Right lobe of liver (tissue), 6 donors: ENCODE measurements at regions not wholly inside any gene's neighbourhood (a gene's known extent, or its start where the extent isn't known, plus 50 kb on each side); places are given as distances from the start of the nearest gene placed in this dataset.
"Not testable (repeated sequence)": the region's sequence is repeated elsewhere in the genome, so short reads cannot be mapped to it uniquely, and the experiment has no call there.

Experiments used
- ATAC-seq, 4 donors: fragments of 200-7000 bp; cut with Tn5 transposase; one replicate each; pipeline ENCODE4 v1.9.1; 2020; ENCODE audit warnings: mild to moderate bottlenecking in 4 of 4, moderate library complexity in 4 of 4
- DNase-seq, 3 donors: peaks; one replicate each; pipeline ENCODE4 v3.0.0-alpha.2; 2020
- H3K27ac ChIP-seq, 3 donors: fragments of 200-600 bp; one replicate each; pipeline ENCODE4 v1.8.0; 2022
- H3K27me3 ChIP-seq, 2 donors: fragments of 200-600 bp; one replicate each; pipeline ENCODE4 v1.8.0; 2022
- H3K36me3 ChIP-seq, 4 donors: fragments of 200-600 bp; sonication (generic) in 1 of 4; one replicate each; pipeline versions ENCODE4 v1.5.1 to v1.8.0; 2017 to 2022; ENCODE audit warnings: control low read depth in 1 of 4
- H3K4me1 ChIP-seq, 4 donors: fragments of 200-600 bp; sonication (generic) in 1 of 4; one replicate each; pipeline versions ENCODE4 v1.5.1 to v1.8.0; 2017 to 2022; ENCODE audit warnings: control low read depth in 1 of 4
- H3K4me3 ChIP-seq, 3 donors: fragments of 200-600 bp; one replicate each; pipeline ENCODE4 v1.8.0; 2022
- H3K9me3 ChIP-seq, 4 donors: fragments of 200-600 bp; sonication (generic) in 1 of 4; one replicate each; pipeline versions ENCODE4 v1.5.1 to v1.8.0; 2017 to 2022; ENCODE audit warnings: control low read depth in 1 of 4
- POLR2A ChIP-seq: fragments of 450-650 bp; IDR thresholded peaks from one replicate; pipeline ENCODE4 v1.6.1; 2017; ENCODE audit warnings: antibody characterized with exemption, mild to moderate bottlenecking
- WGBS: methylation state at CpG from one replicate; pipeline ENCODE4 v1.1.6; 2018; ENCODE audit warnings: low coverage, low lambda C conversion rate; ENCODE audit not compliant: insufficient coverage; ENCODE audit errors: missing lambda C conversion rate; 5-methylcytosine and 5-hydroxymethylcytosine counted together
- intact Hi-C, 2 donors: fragments of 100-400 bp; cut with DNase I; formaldehyde crosslinking; loops; one replicate each; pipeline versions ENCODE4 v1.11.2 to v1.14.1; 2022
- TF ChIP-seq, protein P1 (sequence below), 4 donors: fragments of 200-600 bp in 3 of 4; fragments of 450-650 bp in 1 of 4; IDR thresholded peaks; one replicate each; pipeline versions ENCODE4 v1.5.1 to v1.8.0; 2016 to 2022; ENCODE audit warnings: antibody characterized with exemption in 4 of 4, mild to moderate bottlenecking in 2 of 4
- donor health status: DM: no; HTN: yes; CAD: no.
- donor health status: DM: no; HTN: no; CAD: no.
- donor health status: DM: no; HTN: no; CAD: no.
- donor health status: DM: no; HTN: yes; CAD: no.
- donor health status: DM: no; HTN: yes; CAD: no.

DNA sequence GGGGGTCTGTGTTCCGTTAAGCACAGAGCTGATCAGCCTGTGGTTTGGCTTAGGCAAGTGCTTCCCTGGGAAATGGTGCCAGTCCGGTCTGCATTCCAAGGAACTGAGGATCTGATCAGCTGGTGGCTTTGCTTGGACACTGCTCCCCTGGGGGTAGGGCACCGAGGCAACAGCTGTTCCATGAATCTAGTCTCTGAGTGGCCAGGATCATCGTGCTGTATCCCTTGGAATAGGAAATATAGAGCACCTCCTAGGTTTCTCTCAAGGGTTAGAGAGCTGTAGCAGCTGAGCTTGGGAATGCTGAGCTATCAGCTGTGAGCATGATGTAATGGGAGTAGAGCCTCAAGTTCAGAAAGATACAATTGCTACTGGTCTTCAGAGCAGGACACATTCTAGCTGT lies 863.9 kb downstream of the RAPGEF2 start:
- no CpG with 5 or more reads among the region's 4 CpGs for WGBS
- Histone ChIP-seq H3K9me3 (no peaks in the 10 kb centered on the region), H3K4me3 (no peak overlapping the region), H3K4me1 (no peaks in the 10 kb centered on the region), H3K36me3 (no peaks in the 10 kb centered on the region), H3K27me3 (no peaks in the 10 kb centered on the region), H3K27ac (no peak overlapping the region)
- DNase-seq (no peak), ATAC-seq (no peak)
- TF ChIP-seq, protein P1, sequence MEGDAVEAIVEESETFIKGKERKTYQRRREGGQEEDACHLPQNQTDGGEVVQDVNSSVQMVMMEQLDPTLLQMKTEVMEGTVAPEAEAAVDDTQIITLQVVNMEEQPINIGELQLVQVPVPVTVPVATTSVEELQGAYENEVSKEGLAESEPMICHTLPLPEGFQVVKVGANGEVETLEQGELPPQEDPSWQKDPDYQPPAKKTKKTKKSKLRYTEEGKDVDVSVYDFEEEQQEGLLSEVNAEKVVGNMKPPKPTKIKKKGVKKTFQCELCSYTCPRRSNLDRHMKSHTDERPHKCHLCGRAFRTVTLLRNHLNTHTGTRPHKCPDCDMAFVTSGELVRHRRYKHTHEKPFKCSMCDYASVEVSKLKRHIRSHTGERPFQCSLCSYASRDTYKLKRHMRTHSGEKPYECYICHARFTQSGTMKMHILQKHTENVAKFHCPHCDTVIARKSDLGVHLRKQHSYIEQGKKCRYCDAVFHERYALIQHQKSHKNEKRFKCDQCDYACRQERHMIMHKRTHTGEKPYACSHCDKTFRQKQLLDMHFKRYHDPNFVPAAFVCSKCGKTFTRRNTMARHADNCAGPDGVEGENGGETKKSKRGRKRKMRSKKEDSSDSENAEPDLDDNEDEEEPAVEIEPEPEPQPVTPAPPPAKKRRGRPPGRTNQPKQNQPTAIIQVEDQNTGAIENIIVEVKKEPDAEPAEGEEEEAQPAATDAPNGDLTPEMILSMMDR (IDR thresholded peaks at IDR 0.05) = no peak
- TF ChIP-seq POLR2A = no peak
- intact Hi-C loops = no loop called here

DNA sequence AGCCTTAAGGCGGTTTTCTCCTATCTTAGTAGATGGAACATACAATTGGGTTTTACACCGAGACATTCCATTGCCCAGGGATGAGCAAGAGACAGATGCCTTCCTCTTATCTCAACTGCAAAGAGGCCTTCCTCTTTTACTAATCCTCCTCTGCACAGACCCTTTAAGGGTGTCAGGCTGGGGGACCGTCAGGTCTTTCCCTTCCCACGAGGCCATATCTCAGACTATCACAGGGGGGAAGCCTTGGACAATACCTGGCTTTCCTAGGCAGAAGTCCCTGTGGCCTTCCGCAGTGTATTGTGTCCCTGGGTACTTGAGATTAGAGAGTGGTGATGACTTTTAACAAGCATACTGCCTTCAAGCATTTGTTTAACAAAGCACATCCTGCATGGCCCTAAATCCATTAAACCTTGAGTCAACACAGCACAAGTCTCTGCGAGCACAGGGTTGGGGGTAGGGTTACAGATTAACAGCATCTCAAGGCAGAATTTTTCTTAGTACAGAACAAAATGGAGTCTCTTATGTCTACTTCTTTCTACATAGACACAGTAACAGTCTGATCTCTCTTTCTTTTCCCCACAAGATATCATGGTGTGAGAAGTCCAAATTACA lies 874.1 kb downstream of the RAPGEF2 start:
- H3K4me1 ChIP-seq, intact Hi-C loops, H3K36me3 ChIP-seq, ATAC-seq, H3K27ac ChIP-seq, H3K9me3 ChIP-seq, DNase-seq, H3K4me3 ChIP-seq, H3K27me3 ChIP-seq: not testable (repeated sequence)
- WGBS = 36% methylated on average over 6 of the region's 6 CpGs

- intact Hi-C loops = no loop called here
- H3K27me3 ChIP-seq = no peaks in the 10 kb centered on the region
- no peaks in the 10 kb centered on the region for H3K9me3 ChIP-seq
- H3K4me1 ChIP-seq = no peaks in the 10 kb centered on the region
- no peaks in the 10 kb centered on the region for H3K36me3 ChIP-seq
- ATAC-seq (no peak), DNase-seq (no peak)
- TF ChIP-seq, protein P1 (IDR thresholded peaks at IDR 0.05) = no peak
- TF ChIP-seq POLR2A = no peak
- 80% methylated on average over 9 of the region's 9 CpGs for WGBS
- no peak overlapping the region for H3K27ac ChIP-seq
- H3K4me3 ChIP-seq = no peak overlapping the region
Observed at GRCh38 chr4:159977907-159978617, 875.2 kb downstream of the RAPGEF2 start.

GRCh38 chr4:159979351-159979750 lies 876.5 kb downstream of the RAPGEF2 start:
- no peaks in the 10 kb centered on the region for H3K36me3 ChIP-seq
- DNase-seq = no peak
- intact Hi-C loops = no loop called here
- no peaks in the 10 kb centered on the region for H3K9me3 ChIP-seq
- TF ChIP-seq, protein P1 (IDR thresholded peaks at IDR 0.05) = no peak
- no peak for TF ChIP-seq POLR2A
- 67% methylated on average over 1 of the region's 1 CpG for WGBS
- H3K4me3 ChIP-seq = no peak overlapping the region
- no peaks in the 10 kb centered on the region for H3K27me3 ChIP-seq
- no peaks in the 10 kb centered on the region for H3K4me1 ChIP-seq
- no peak overlapping the region for H3K27ac ChIP-seq
- no peak for ATAC-seq

DNA sequence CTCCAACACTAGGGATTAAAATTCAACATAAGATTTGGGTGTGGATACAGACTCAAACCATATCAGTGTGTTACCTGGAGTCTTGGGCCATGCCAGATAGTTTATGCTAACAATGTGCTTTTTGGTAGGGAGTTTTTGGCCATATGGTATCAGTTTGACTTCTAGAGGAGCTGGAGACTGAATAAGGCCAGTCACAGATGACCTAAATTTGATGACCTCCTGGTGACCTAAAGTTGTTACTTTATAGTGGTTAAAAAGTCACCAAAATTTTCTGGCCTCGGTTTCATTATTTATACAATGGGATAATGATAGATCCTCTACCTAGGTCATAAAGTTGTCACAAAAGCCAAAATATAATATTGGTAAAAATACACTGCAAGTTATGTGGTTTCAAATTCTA lies 877.1 kb downstream of the RAPGEF2 start:
- WGBS = 68% methylated on average over 1 of the region's 1 CpG
- H3K36me3 ChIP-seq = no peaks in the 10 kb centered on the region
- ATAC-seq = no peak

More for the DNA sequence above, 877.1 kb downstream of the RAPGEF2 start:
- intact Hi-C loops = no loop called here
- Histone ChIP-seq H3K27ac (no peak overlapping the region), H3K4me1 (no peaks in the 10 kb centered on the region), H3K9me3 (no peaks in the 10 kb centered on the region), H3K27me3 (no peaks in the 10 kb centered on the region), H3K4me3 (no peak overlapping the region)
- no peak for TF ChIP-seq POLR2A
- TF ChIP-seq, protein P1 (IDR thresholded peaks at IDR 0.05) = no peak
- no peak for DNase-seq
